GM21423 (cell line): ENCODE measurements at regions not wholly inside any gene's neighbourhood (a gene's known extent, or its start where the extent isn't known, plus 50 kb on each side); places are given as distances from the start of the nearest gene placed in this dataset.
"Not testable (repeated sequence)": the region's sequence is repeated elsewhere in the genome, so short reads cannot be mapped to it uniquely, and the experiment has no call there.

ENCODE experiments used
- ATAC-seq: cut with Tn5 transposase; IDR thresholded peaks from one replicate; pipeline ENCODE4 v1.9.1; 2021; ENCODE audit warnings: mild to moderate bottlenecking, moderate library complexity; ENCODE audit not compliant: unreplicated experiment

GRCh38 chr6:27149150-27149549, 98.4 kb upstream of the PRSS16 start:
- ATAC-seq = no peak

GRCh38 chr6:27154696-27155095, 92.8 kb upstream of the PRSS16 start:
- ATAC-seq = no peak

- ATAC-seq = no peak
Observed at GRCh38 chr6:27156874-27157458, 90.5 kb upstream of the PRSS16 start.

GRCh38 chr6:27157459-27158315, 89.8 kb upstream of the PRSS16 start:
- ATAC-seq = peak; percentile 41

GRCh38 chr6:27158316-27158643, 89.2 kb upstream of the PRSS16 start:
- ATAC-seq = no peak

- no peak for ATAC-seq
Observed at GRCh38 chr6:27159725-27160124, 87.8 kb upstream of the PRSS16 start.

- ATAC-seq = no peak
Observed at GRCh38 chr6:27161115-27161514, 86.4 kb upstream of the PRSS16 start.

- ATAC-seq = no peak
Observed at GRCh38 chr6:27161603-27161945, 85.9 kb upstream of the PRSS16 start.

- ATAC-seq = no peak
Observed at GRCh38 chr6:27161946-27162603, 85.4 kb upstream of the PRSS16 start.

GRCh38 chr6:27163834-27164233, 83.7 kb upstream of the PRSS16 start:
- no peak for ATAC-seq

- no peak for ATAC-seq
Observed at GRCh38 chr6:27168108-27168507, 79.4 kb upstream of the PRSS16 start.

- no peak for ATAC-seq
Observed at GRCh38 chr6:27168586-27169443, 78.7 kb upstream of the PRSS16 start.

GRCh38 chr6:27172524-27173231, 74.8 kb upstream of the PRSS16 start:
- not testable (repeated sequence) for ATAC-seq

GRCh38 chr6:27173232-27173601, 74.3 kb upstream of the PRSS16 start:
- not testable (repeated sequence) for ATAC-seq

- no peak for ATAC-seq
Observed at GRCh38 chr6:27174958-27175357, 72.5 kb upstream of the PRSS16 start.

- ATAC-seq = no peak
Observed at GRCh38 chr6:27176096-27176495, 71.4 kb upstream of the PRSS16 start.

GRCh38 chr6:27176523-27177484, 70.7 kb upstream of the PRSS16 start:
- ATAC-seq = peak; percentile 40

GRCh38 chr6:27177485-27178406, 69.8 kb upstream of the PRSS16 start:
- peak; percentile 74 for ATAC-seq

- ATAC-seq = no peak
Observed at GRCh38 chr6:27178407-27178730, 69.1 kb upstream of the PRSS16 start.
